ENCODE measurements at regions not wholly inside any gene's neighbourhood (a gene's known extent, or its start where the extent isn't known, plus 50 kb on each side); places are given as distances from the start of the nearest gene placed in this dataset.

DNA sequence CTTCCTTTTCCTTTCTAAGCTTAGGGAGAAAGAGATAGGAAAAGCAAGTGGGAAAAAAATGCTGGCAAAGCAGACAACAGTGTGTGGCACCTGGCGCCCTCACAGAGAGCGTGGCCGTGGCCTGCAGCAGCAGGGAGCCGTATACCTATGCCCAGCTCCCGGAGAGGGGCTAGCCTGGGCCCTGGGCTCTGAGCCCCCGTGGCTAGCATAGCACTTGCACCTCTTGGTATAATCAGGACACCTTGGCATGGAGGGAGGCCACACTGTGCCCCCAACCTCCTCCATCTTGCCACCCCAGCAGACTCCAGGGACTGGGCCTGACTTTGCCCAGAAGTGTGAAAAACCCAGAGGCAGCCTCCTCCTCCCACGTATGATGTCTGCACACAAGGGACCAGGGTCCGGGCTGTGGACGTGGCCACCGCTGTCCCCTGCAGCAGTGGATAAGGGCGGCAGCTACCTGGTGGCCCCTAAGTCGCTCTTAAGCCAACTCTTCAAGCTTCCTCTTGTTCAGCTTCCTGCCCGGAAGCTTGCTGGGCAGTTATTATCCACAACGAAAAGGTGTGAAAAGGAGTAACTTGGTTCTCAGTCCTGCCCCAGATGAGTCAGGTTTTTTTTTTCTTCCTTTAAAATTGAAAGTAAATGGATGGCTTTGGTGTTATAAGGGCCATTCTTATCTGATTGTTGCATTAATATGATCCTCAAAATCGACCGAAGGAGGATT lies 249.1 kb upstream of the PITRM1 start:
- H3K4me1 Mint-ChIP-seq = peaks cover 67% of the 10 kb centered on the region
- no peak for DNase-seq
- no peaks in the 10 kb centered on the region for H3K9me3 Mint-ChIP-seq
- no peak overlapping the region for H3K27ac Mint-ChIP-seq
- no peaks in the 10 kb centered on the region for H3K36me3 Mint-ChIP-seq
- H3K4me3 Mint-ChIP-seq = no peak overlapping the region
- CTCF ChIA-PET = interaction anchor here (0.6 kb wide), 1 partner anchor 288 kb away, joined by 3 read pairs; no protein-coding TSS in a partner anchor
- H3K27me3 Mint-ChIP-seq = peaks cover 41% of the 10 kb centered on the region

DNA sequence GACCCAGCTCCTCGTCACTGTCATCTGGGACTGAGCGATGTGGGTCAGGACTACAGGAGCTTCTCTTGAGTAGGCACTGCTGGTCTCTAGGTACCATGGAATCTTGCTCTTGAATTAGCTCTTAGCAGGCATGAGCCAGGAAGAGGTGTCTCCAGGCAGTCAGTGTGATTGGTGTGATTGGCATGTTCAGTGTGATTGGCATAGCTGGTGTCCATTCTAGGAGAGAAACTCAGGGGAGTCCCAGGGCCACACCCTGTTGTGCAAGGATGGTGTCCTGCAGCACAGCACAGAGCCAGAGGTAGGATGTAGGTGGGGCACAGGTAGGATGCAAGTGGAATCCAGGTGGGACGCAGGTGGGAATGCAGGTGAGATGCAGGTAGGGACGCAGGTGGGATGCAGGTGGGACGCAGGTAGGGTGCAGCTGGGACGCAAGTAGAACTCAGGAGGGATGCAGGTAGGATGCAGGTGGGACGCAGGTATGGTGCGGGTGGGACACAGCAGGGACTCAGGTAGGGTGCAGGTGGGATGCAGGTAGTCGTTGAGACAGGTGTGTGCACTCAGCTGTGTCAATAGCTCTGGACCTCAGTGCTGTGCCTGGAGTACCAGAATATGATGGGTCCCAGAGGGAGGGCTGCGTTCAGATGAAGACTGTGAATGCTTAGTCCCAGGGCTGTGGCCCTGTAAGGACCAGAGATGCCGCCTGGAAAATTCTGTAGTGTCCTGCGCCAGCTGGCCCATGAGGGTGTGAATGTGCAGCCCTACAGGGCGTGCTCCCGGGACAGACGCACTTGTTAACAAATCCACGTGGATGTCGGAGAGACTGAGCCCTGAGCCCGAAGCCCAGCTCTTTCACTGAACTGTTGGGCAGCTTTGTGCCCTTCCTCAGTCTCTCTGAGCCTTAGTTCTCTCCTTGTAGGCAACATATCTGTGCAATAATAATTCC lies 248.2 kb upstream of the PITRM1 start:
- no peak overlapping the region for H3K27ac Mint-ChIP-seq
- no peaks in the 10 kb centered on the region for H3K36me3 Mint-ChIP-seq
- DNase-seq = no peak
- H3K4me1 Mint-ChIP-seq = peaks cover 67% of the 10 kb centered on the region
- no peaks in the 10 kb centered on the region for H3K9me3 Mint-ChIP-seq
- CTCF ChIA-PET = interaction anchor here (0.6 kb wide), 1 partner anchor 287 kb away, joined by 3 read pairs; no protein-coding TSS in a partner anchor
- peaks cover 47% of the 10 kb centered on the region for H3K27me3 Mint-ChIP-seq
- no peak overlapping the region for H3K4me3 Mint-ChIP-seq

DNA sequence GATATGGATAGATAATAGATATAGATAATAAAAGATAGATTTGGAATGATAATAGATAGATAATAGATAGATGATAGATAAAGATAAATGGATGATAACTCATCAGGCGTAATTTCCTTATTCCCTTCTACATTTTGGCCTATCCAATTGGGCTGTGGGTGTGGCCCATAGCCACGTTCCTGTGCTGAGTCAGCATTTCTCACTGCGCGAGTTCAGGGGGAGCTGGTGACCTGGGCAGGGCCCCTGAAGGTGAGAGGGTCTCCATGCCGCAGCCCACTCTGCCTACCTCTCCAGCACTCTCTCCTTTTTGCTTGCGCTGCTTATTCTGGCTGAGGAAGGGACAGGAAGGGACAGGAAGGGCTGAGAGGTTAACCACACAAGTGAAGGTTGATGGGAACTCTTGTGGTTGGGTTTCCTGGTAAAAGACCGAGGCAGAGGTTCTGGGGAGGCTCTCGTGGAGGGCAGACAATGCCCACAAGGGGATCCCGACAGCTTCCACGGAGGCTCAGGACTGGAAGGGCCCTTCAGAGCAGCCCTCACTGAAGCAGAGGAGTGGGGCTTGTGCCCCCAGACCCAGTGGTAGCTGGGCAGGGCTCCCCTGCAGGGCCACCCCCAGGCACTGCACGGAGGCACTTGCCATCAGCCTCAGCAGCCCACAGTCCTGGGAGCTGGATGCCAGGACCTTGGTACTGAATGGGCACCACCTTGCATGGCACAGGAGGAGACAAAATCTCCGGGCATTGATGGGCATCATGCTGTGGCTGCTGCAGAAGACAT lies 247.3 kb upstream of the PITRM1 start:
- H3K27ac Mint-ChIP-seq = no peak overlapping the region
- peaks cover 67% of the 10 kb centered on the region for H3K4me1 Mint-ChIP-seq
- no peak overlapping the region for H3K4me3 Mint-ChIP-seq

DNA sequence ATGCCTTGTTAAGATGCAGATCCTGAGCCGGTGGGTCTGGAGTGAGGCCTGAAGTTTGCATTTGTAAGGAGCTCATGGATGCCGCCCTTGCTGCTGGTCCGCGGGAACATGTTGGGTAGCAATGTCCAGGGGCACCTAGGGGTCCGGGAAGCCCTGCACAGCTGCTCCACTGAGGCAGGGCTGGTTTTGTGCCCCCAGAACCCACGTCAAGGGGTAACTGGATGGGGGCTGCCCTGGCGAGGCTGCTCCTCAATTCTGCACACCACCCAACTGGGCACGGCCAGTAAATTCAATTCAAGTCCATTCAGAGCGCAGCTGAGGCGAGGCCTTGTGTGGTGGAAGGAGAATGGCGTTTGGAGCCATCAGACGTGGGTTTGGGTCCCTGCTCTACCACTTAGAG lies 246.3 kb upstream of the PITRM1 start:
- CTCF ChIA-PET = interaction anchor here (0.6 kb wide), 2 partner anchors 342 to 1298 kb away, joined by 3 read pairs; no protein-coding TSS in a partner anchor
- Mint-ChIP-seq H3K36me3 (no peaks in the 10 kb centered on the region), H3K27ac (no peak overlapping the region)

More for the DNA sequence above, 247.3 kb upstream of the PITRM1 start:
- H3K36me3 Mint-ChIP-seq = no peaks in the 10 kb centered on the region
- H3K27me3 Mint-ChIP-seq = peaks cover 52% of the 10 kb centered on the region
- CTCF ChIA-PET = interaction anchor here (0.6 kb wide), 1 partner anchor 1191 kb away, joined by 3 read pairs; no protein-coding TSS in a partner anchor
- peak; percentile 35 for DNase-seq
- H3K9me3 Mint-ChIP-seq = no peaks in the 10 kb centered on the region

GRCh38 chr10:3418041-3418754 lies 245.6 kb upstream of the PITRM1 start:
- Mint-ChIP-seq H3K4me3 (no peak overlapping the region), H3K9me3 (no peaks in the 10 kb centered on the region), H3K27ac (no peak overlapping the region), H3K36me3 (no peaks in the 10 kb centered on the region), H3K4me1 (peaks cover 50% of the 10 kb centered on the region), H3K27me3 (peaks cover 46% of the 10 kb centered on the region)
- CTCF ChIA-PET = interaction anchor here (0.6 kb wide), 1 partner anchor 1298 kb away, joined by 3 read pairs; no protein-coding TSS in a partner anchor
- no peak for DNase-seq

More for the DNA sequence above, 246.3 kb upstream of the PITRM1 start:
- Mint-ChIP-seq H3K4me3 (no peak overlapping the region), H3K4me1 (peaks cover 57% of the 10 kb centered on the region), H3K9me3 (no peaks in the 10 kb centered on the region), H3K27me3 (peaks cover 52% of the 10 kb centered on the region)
- DNase-seq = no peak

GRCh38 chr10:3417096-3417495 lies 244.5 kb upstream of the PITRM1 start:
- CTCF ChIA-PET = no interaction called here
- no peak for DNase-seq
- H3K4me3 Mint-ChIP-seq = no peak overlapping the region

GRCh38 chr10:3415878-3416605 lies 243.5 kb upstream of the PITRM1 start:
- CTCF ChIA-PET = no interaction called here
- H3K36me3 Mint-ChIP-seq = peaks cover 1% of the 10 kb centered on the region
- peaks cover 53% of the 10 kb centered on the region for H3K27me3 Mint-ChIP-seq
- H3K27ac Mint-ChIP-seq = no peak overlapping the region
- no peak for DNase-seq
- H3K9me3 Mint-ChIP-seq = peaks cover 7% of the 10 kb centered on the region
- H3K4me3 Mint-ChIP-seq = no peak overlapping the region
- H3K4me1 Mint-ChIP-seq = peaks cover 31% of the 10 kb centered on the region

More at GRCh38 chr10:3417096-3417495, 244.5 kb upstream of the PITRM1 start:
- H3K9me3 Mint-ChIP-seq = peaks cover 2% of the 10 kb centered on the region
- peaks cover 41% of the 10 kb centered on the region for H3K4me1 Mint-ChIP-seq
- H3K36me3 Mint-ChIP-seq = no peaks in the 10 kb centered on the region
- H3K27me3 Mint-ChIP-seq = peaks cover 53% of the 10 kb centered on the region
- H3K27ac Mint-ChIP-seq = no peak overlapping the region

DNA sequence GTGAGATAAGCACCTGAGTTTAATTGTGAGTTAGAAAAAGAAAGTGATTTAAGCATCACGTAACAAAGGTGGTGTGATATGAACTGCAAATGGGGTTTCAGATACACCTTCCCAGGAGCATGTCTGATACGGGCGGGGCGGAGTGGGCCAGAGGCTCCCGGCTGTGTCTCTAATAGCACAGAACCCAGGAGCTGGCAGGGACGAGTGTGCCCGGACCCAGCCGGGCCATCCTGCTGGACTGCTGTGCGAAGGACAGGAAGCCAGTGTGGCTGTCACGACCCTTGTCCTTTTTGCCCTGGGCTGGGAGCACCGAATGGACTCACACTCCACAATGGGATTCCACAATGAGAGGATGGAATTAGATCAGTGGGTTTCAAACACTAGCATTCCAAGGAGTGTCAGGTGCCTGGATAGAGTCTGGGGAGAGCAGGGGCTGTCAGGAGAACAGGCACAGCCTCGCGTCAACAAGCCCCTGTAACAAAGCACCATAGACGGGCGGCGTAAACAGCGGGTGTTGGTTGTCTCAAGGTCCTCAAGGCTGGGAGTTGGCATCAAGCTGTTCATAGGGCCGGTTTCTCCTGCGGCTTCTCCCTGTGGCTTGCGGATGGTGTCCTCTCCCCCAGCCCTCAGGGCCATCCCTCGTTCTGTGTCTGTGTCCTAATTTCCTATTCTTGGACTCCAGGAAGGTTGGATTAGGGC lies 242.6 kb upstream of the PITRM1 start:
- no peak overlapping the region for H3K4me3 Mint-ChIP-seq
- peaks cover 9% of the 10 kb centered on the region for H3K9me3 Mint-ChIP-seq
- peaks cover 22% of the 10 kb centered on the region for H3K4me1 Mint-ChIP-seq
- DNase-seq = no peak
- no peak overlapping the region for H3K27ac Mint-ChIP-seq
- CTCF ChIA-PET = no interaction called here
- H3K36me3 Mint-ChIP-seq = peaks cover 3% of the 10 kb centered on the region
- H3K27me3 Mint-ChIP-seq = peaks cover 46% of the 10 kb centered on the region

DNA sequence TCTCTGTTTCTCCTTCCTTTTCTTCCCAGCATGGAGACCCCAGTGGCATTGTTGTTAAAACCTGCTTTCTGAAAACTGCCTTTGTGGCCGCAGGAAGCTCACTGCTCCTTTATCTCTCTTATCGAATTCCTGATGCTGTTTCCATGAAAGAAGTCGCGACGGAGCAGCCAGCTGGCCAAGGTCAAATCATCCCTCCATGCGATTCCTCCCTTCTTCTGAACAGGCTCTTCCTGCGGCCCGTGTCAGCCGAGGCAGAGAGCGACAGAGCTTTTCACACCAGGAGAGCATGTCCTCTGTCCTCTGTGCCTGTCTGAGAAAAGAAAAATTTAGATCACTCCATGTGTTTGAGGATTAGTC lies 242.1 kb upstream of the PITRM1 start:
- no peak for DNase-seq
- Mint-ChIP-seq H3K4me3 (no peak overlapping the region), H3K36me3 (peaks cover 3% of the 10 kb centered on the region), H3K4me1 (peaks cover 17% of the 10 kb centered on the region), H3K27ac (no peak overlapping the region), H3K27me3 (peaks cover 41% of the 10 kb centered on the region), H3K9me3 (peaks cover 9% of the 10 kb centered on the region)
- CTCF ChIA-PET = no interaction called here

DNA sequence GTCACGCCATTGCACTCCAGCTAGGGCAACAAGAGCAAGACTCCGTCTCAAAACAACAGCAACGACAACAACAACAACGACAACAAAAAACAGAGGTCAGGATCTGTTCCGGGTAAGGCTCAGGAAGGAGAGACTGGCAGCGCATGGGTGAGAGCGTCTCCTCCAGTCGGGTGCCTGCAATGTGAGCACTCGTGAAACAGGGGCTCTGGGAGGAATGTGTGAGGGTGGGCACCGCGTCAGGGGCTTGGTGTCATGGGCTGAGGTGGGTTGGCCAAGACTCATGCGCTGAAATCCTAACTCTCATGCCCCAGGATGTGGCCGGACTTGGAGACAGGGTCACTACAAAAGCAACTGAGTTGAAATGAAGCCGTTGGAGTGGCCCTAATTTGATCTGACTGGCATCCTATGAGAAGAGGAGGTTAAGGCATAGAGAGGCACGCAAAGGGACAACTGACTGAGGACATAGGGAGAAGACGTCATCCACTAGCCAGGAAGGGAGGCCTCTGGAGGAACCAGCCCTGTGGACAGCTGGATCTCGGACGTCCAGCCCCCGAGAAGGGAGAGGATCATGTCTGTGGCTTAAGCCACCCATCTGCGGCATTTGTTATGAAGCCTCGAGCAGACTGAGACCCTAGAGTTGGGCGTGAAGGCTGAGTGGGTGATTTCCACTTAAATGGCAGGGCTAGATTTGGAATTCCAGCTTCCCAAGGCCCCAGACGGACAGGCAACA lies 241.5 kb upstream of the PITRM1 start:
- peaks cover 9% of the 10 kb centered on the region for H3K9me3 Mint-ChIP-seq

DNA sequence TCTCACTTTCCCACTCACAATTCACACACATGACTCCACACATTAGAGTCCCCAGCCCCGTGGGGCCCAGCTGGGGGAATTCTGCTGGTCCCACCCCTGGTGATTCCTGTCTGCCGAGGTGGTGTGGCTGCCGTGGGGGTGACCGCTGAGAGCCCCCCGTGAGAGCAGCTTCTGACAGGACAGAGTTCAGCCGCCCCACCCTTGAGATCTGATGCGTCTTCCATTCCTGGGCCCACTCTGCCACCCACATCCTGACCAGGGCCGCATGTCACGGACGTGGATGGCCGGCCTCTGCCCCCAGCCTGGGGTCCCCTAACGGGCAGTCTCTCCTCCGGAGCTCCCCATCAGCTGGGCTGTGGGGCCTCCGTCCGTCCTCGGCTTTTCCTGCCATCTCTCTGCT lies 240.1 kb upstream of the PITRM1 start:
- peaks cover 9% of the 10 kb centered on the region for H3K9me3 Mint-ChIP-seq
- DNase-seq = no peak
- no peaks in the 10 kb centered on the region for H3K4me1 Mint-ChIP-seq
- CTCF ChIA-PET = no interaction called here
- peaks cover 42% of the 10 kb centered on the region for H3K27me3 Mint-ChIP-seq
- no peak overlapping the region for H3K4me3 Mint-ChIP-seq
- H3K27ac Mint-ChIP-seq = no peak overlapping the region
- peaks cover 3% of the 10 kb centered on the region for H3K36me3 Mint-ChIP-seq

More for the DNA sequence above, 241.5 kb upstream of the PITRM1 start:
- Mint-ChIP-seq H3K4me3 (no peak overlapping the region), H3K36me3 (peaks cover 3% of the 10 kb centered on the region), H3K27me3 (peaks cover 44% of the 10 kb centered on the region), H3K27ac (no peak overlapping the region), H3K4me1 (peaks cover 11% of the 10 kb centered on the region)
- CTCF ChIA-PET = no interaction called here
- DNase-seq = no peak

DNA sequence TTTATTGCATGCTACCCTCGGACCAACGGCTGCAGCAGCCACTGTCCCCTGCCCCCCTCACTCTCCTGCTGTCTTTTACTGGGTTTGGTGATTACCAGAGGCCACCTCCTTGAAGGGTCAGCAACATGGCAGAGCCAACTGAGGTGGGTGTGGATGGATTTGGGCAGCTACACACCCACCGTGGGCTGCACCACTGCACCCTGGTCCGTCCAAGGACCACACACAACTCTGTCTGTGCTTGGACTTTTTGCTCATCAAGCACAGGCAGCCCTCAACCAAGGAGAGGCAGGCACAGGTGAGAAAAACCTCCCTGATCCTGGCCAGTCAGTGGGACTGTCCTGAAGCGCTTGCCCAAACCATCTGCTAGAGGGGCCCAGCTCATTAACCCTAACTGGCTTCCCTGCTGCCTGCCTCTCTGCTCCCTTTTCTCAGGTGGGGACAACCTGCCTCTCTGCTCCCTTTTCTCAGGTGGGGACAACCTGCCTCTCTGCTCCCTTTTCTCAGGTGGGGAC lies 239.5 kb upstream of the PITRM1 start:
- H3K4me3 Mint-ChIP-seq = no peak overlapping the region

More for the DNA sequence above, 239.5 kb upstream of the PITRM1 start:
- CTCF ChIA-PET = no interaction called here
- peaks cover 3% of the 10 kb centered on the region for H3K36me3 Mint-ChIP-seq
- H3K4me1 Mint-ChIP-seq = no peaks in the 10 kb centered on the region
- peaks cover 9% of the 10 kb centered on the region for H3K9me3 Mint-ChIP-seq
- no peak overlapping the region for H3K27ac Mint-ChIP-seq
- H3K27me3 Mint-ChIP-seq = peaks cover 44% of the 10 kb centered on the region
- DNase-seq = no peak

Measured in activated naive CD4-positive, alpha-beta T cell treated with anti-CD3 and anti-CD28 coated beads, Interleukin-2, amount 10 ng/mL, durations not matched to agents 7 days and 5 days (primary cell).